Neural crest cell (in vitro differentiated cells): ENCODE measurements at regions not wholly inside any gene's neighbourhood (a gene's known extent, or its start where the extent isn't known, plus 50 kb on each side); places are given as distances from the start of the nearest gene placed in this dataset.

Source experiments
- DNase-seq: peaks from one replicate; pipeline ENCODE4 v3.0.0; 2021; ENCODE audit warnings: low read depth, mixed read lengths, low spot score
- H3K27ac Mint-ChIP-seq: one replicate; pipeline ENCODE4 v1.8.0; 2021; ENCODE audit warnings: mild to moderate bottlenecking, mixed read lengths; ENCODE audit not compliant: unreplicated experiment
- H3K27me3 Mint-ChIP-seq: 2 replicates; pipeline ENCODE4 v1.8.0; 2021; ENCODE audit warnings: low read depth, mild to moderate bottlenecking, mixed read lengths
- H3K36me3 Mint-ChIP-seq: 2 replicates; pipeline ENCODE4 v1.8.0; 2021; ENCODE audit warnings: low read depth, mild to moderate bottlenecking, mixed read lengths
- H3K4me1 Mint-ChIP-seq: 2 replicates; pipeline ENCODE4 v1.8.0; 2021; ENCODE audit warnings: mixed read lengths
- H3K4me3 Mint-ChIP-seq: one replicate; pipeline ENCODE4 v1.8.0; 2021; ENCODE audit warnings: mild to moderate bottlenecking, mixed read lengths
- H3K9me3 Mint-ChIP-seq: 2 replicates; pipeline ENCODE4 v1.8.0; 2021; ENCODE audit warnings: mixed read lengths
- CTCF ChIP-seq: fragments of 200-600 bp; sonication (generic); conservative IDR thresholded peaks from 2 replicates; pipeline ENCODE4 v1.5.0; 2021; ENCODE audit warnings: antibody characterized with exemption, mild to moderate bottlenecking

GRCh38 chr2:57888463-57888862 lies 158.1 kb upstream of the VRK2 start:
- H3K27me3 Mint-ChIP-seq = no peaks in the 10 kb centered on the region
- no peaks in the 10 kb centered on the region for H3K36me3 Mint-ChIP-seq
- H3K9me3 Mint-ChIP-seq = no peaks in the 10 kb centered on the region
- no peak for DNase-seq
- H3K4me3 Mint-ChIP-seq = no peak overlapping the region
- TF ChIP-seq CTCF = no peak
- H3K4me1 Mint-ChIP-seq = no peaks in the 10 kb centered on the region
- no peak overlapping the region for H3K27ac Mint-ChIP-seq

- H3K27me3 Mint-ChIP-seq = no peaks in the 10 kb centered on the region
Observed at GRCh38 chr2:57890464-57890863, 156.1 kb upstream of the VRK2 start.

GRCh38 chr2:57891086-57891712 lies 155.4 kb upstream of the VRK2 start:
- no peaks in the 10 kb centered on the region for H3K4me1 Mint-ChIP-seq
- DNase-seq = no peak
- H3K36me3 Mint-ChIP-seq = no peaks in the 10 kb centered on the region
- no peak overlapping the region for H3K27ac Mint-ChIP-seq
- H3K9me3 Mint-ChIP-seq = no peaks in the 10 kb centered on the region
- H3K27me3 Mint-ChIP-seq = no peaks in the 10 kb centered on the region
- H3K4me3 Mint-ChIP-seq = no peak overlapping the region
- no peak for TF ChIP-seq CTCF

More at GRCh38 chr2:57890464-57890863, 156.1 kb upstream of the VRK2 start:
- Mint-ChIP-seq H3K4me1 (no peaks in the 10 kb centered on the region), H3K36me3 (no peaks in the 10 kb centered on the region), H3K9me3 (no peaks in the 10 kb centered on the region), H3K27ac (no peak overlapping the region), H3K4me3 (no peak overlapping the region)
- DNase-seq = no peak
- no peak for TF ChIP-seq CTCF

GRCh38 chr2:57892920-57893319 lies 153.7 kb upstream of the VRK2 start:
- Mint-ChIP-seq H3K9me3 (no peaks in the 10 kb centered on the region), H3K27me3 (no peaks in the 10 kb centered on the region), H3K4me1 (no peaks in the 10 kb centered on the region)

GRCh38 chr2:57893347-57893746 lies 153.3 kb upstream of the VRK2 start:
- H3K4me1 Mint-ChIP-seq = no peaks in the 10 kb centered on the region
- H3K36me3 Mint-ChIP-seq = no peaks in the 10 kb centered on the region
- no peak for DNase-seq
- no peak for TF ChIP-seq CTCF
- H3K27ac Mint-ChIP-seq = no peak overlapping the region
- no peak overlapping the region for H3K4me3 Mint-ChIP-seq
- H3K9me3 Mint-ChIP-seq = no peaks in the 10 kb centered on the region
- no peaks in the 10 kb centered on the region for H3K27me3 Mint-ChIP-seq

More at GRCh38 chr2:57892920-57893319, 153.7 kb upstream of the VRK2 start:
- Mint-ChIP-seq H3K4me3 (no peak overlapping the region), H3K27ac (no peak overlapping the region), H3K36me3 (no peaks in the 10 kb centered on the region)
- no peak for DNase-seq
- TF ChIP-seq CTCF = no peak

GRCh38 chr2:57893786-57894185 lies 152.8 kb upstream of the VRK2 start:
- Mint-ChIP-seq H3K4me1 (no peaks in the 10 kb centered on the region), H3K27me3 (no peaks in the 10 kb centered on the region), H3K27ac (no peak overlapping the region), H3K9me3 (no peaks in the 10 kb centered on the region), H3K36me3 (no peaks in the 10 kb centered on the region), H3K4me3 (no peak overlapping the region)
- no peak for DNase-seq
- no peak for TF ChIP-seq CTCF
